Prostate gland (tissue), 2 donors: ENCODE measurements at regions not wholly inside any gene's neighbourhood (a gene's known extent, or its start where the extent isn't known, plus 50 kb on each side); places are given as distances from the start of the nearest gene placed in this dataset.

ENCODE experiments used
- CTCF ChIP-seq, 4 experiments: fragments of 200-600 bp in 2 of 4; fragments of 450-650 bp in 2 of 4; sonication (generic) in 2 of 4; IDR thresholded peaks; 1 replicate in 3 of 4; 2 replicates in 1 of 4; pipeline ENCODE4 v1.5.1; 2016 to 2019; ENCODE audit warnings: antibody characterized with exemption in 4 of 4, mild to moderate bottlenecking in 2 of 4, moderate library complexity in 2 of 4
- POLR2A ChIP-seq: fragments of 450-650 bp; IDR thresholded peaks from one replicate; pipeline ENCODE4 v1.6.1; 2016; ENCODE audit warnings: antibody characterized with exemption, mild to moderate bottlenecking
- POLR2AphosphoS5 ChIP-seq: sonication (generic); formaldehyde crosslinking; IDR thresholded peaks from one replicate; pipeline ENCODE4 v1.6.1; 2017; ENCODE audit warnings: antibody characterized with exemption

- TF ChIP-seq POLR2A (no peak), CTCF (IDR thresholded peaks at IDR 0.05) (no peak), POLR2AphosphoS5 (no peak)
Measured at GRCh38 chr3:168714609-168715240, 619.0 kb upstream of the GOLIM4 start.
